ENCODE measurements at regions not wholly inside any gene's neighbourhood (a gene's known extent, or its start where the extent isn't known, plus 50 kb on each side); places are given as distances from the start of the nearest gene placed in this dataset.

GRCh38 chrX:63428348-63428747 is 77.2 kb upstream of the SPIN4 start:
- no peak for TF ChIP-seq CTCF (IDR thresholded peaks at IDR 0.05; ENCODE audit: low read depth, low read length, poor library complexity, severe bottlenecking)
- no peak for TF ChIP-seq EZH2phosphoT487 (IDR thresholded peaks at IDR 0.05; ENCODE audit: borderline replicate concordance, low read length)
